Hepatocyte (in vitro differentiated cells): ENCODE measurements at regions not wholly inside any gene's neighbourhood (a gene's known extent, or its start where the extent isn't known, plus 50 kb on each side); places are given as distances from the start of the nearest gene placed in this dataset.

Experiments used
- CTCF ChIP-seq: fragments of 200-600 bp; sonication (generic); IDR thresholded peaks from 2 replicates; pipeline ENCODE4 v1.5.1; 2016; ENCODE audit warnings: antibody characterized with exemption, mild to moderate bottlenecking; ENCODE audit not compliant: poor library complexity
- EZH2 ChIP-seq: fragments of 200-600 bp; sonication (generic); IDR thresholded peaks from 2 replicates; pipeline ENCODE4 v1.6.1; 2016; ENCODE audit warnings: antibody characterized with exemption, mild to moderate bottlenecking, borderline replicate concordance

DNA sequence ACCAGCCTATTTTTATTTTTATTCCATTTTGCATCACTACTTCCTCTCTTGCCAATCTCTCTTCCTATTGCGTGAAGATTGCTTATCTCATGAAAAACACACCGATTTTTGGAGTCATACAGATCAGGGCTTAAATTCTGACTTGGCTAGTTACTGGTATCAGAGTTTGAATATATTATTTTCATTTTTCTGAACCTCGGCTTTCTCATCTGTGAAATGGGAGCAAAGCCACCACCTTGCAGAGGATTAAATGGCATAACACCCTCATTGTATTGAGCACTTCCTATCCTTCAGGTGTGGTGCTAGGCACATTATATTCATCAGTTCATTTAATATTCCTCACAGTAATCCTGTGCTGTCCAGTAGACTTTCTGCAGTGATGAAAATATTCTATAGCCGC lies 208.8 kb downstream of the HAPSTR1 start:
- TF ChIP-seq EZH2: no peak
- no peak for TF ChIP-seq CTCF
